ENCODE measurements at regions not wholly inside any gene's neighbourhood (a gene's known extent, or its start where the extent isn't known, plus 50 kb on each side); places are given as distances from the start of the nearest gene placed in this dataset.

DNA sequence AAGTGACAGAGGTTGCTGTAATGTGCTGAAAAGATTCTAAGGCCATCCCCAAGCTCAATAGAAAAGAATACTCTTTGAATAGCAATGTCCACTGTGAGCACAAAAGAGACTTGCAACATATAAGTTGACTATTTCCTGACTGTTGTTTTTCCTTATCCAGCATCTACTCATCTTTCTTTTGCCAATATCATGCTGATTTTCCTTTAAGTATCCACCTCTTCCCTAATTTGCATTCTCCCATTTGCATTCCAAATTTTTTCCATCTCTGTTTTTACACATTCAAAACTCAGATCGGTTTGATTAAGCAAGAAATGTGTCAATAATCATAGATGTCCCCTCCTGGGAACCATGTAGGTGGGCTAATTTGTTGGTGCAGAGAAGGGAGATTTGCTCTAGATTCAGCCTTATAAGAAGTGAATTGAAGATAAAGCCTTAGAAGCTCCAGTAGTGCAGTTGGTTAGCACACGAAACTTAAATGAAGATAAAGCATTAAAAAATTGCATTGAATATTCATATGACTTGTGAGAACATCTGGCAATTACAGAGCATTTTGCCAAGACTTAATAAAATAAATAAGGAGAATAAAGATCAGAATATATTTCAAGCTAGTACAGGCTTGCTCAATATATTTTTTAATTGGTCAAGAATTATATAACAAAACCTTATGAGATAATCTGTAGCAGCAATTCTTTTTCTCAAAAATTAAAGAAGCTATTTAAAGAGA, 267.6 kb downstream of the TMEM167A start (continued):
- TF ChIP-seq, protein P1, sequence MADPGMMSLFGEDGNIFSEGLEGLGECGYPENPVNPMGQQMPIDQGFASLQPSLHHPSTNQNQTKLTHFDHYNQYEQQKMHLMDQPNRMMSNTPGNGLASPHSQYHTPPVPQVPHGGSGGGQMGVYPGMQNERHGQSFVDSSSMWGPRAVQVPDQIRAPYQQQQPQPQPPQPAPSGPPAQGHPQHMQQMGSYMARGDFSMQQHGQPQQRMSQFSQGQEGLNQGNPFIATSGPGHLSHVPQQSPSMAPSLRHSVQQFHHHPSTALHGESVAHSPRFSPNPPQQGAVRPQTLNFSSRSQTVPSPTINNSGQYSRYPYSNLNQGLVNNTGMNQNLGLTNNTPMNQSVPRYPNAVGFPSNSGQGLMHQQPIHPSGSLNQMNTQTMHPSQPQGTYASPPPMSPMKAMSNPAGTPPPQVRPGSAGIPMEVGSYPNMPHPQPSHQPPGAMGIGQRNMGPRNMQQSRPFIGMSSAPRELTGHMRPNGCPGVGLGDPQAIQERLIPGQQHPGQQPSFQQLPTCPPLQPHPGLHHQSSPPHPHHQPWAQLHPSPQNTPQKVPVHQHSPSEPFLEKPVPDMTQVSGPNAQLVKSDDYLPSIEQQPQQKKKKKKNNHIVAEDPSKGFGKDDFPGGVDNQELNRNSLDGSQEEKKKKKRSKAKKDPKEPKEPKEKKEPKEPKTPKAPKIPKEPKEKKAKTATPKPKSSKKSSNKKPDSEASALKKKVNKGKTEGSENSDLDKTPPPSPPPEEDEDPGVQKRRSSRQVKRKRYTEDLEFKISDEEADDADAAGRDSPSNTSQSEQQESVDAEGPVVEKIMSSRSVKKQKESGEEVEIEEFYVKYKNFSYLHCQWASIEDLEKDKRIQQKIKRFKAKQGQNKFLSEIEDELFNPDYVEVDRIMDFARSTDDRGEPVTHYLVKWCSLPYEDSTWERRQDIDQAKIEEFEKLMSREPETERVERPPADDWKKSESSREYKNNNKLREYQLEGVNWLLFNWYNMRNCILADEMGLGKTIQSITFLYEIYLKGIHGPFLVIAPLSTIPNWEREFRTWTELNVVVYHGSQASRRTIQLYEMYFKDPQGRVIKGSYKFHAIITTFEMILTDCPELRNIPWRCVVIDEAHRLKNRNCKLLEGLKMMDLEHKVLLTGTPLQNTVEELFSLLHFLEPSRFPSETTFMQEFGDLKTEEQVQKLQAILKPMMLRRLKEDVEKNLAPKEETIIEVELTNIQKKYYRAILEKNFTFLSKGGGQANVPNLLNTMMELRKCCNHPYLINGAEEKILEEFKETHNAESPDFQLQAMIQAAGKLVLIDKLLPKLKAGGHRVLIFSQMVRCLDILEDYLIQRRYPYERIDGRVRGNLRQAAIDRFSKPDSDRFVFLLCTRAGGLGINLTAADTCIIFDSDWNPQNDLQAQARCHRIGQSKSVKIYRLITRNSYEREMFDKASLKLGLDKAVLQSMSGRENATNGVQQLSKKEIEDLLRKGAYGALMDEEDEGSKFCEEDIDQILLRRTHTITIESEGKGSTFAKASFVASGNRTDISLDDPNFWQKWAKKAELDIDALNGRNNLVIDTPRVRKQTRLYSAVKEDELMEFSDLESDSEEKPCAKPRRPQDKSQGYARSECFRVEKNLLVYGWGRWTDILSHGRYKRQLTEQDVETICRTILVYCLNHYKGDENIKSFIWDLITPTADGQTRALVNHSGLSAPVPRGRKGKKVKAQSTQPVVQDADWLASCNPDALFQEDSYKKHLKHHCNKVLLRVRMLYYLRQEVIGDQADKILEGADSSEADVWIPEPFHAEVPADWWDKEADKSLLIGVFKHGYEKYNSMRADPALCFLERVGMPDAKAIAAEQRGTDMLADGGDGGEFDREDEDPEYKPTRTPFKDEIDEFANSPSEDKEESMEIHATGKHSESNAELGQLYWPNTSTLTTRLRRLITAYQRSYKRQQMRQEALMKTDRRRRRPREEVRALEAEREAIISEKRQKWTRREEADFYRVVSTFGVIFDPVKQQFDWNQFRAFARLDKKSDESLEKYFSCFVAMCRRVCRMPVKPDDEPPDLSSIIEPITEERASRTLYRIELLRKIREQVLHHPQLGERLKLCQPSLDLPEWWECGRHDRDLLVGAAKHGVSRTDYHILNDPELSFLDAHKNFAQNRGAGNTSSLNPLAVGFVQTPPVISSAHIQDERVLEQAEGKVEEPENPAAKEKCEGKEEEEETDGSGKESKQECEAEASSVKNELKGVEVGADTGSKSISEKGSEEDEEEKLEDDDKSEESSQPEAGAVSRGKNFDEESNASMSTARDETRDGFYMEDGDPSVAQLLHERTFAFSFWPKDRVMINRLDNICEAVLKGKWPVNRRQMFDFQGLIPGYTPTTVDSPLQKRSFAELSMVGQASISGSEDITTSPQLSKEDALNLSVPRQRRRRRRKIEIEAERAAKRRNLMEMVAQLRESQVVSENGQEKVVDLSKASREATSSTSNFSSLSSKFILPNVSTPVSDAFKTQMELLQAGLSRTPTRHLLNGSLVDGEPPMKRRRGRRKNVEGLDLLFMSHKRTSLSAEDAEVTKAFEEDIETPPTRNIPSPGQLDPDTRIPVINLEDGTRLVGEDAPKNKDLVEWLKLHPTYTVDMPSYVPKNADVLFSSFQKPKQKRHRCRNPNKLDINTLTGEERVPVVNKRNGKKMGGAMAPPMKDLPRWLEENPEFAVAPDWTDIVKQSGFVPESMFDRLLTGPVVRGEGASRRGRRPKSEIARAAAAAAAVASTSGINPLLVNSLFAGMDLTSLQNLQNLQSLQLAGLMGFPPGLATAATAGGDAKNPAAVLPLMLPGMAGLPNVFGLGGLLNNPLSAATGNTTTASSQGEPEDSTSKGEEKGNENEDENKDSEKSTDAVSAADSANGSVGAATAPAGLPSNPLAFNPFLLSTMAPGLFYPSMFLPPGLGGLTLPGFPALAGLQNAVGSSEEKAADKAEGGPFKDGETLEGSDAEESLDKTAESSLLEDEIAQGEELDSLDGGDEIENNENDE (IDR thresholded peaks at IDR 0.05; ENCODE audit: insufficient replicate concordance, low read length), result no peak
- no peak for TF ChIP-seq CHD2 (IDR thresholded peaks at IDR 0.05; ENCODE audit: low read length)
- no peak for TF ChIP-seq JUND (IDR thresholded peaks at IDR 0.05; ENCODE audit: low read length)
- no peak for TF ChIP-seq EZH2 (IDR thresholded peaks at IDR 0.05; ENCODE audit: low read depth, low read length, severe bottlenecking)
- no peak for TF ChIP-seq CEBPB (IDR thresholded peaks at IDR 0.05; ENCODE audit: low read depth, low read length)
- no peak for TF ChIP-seq BRCA1 (IDR thresholded peaks at IDR 0.05; ENCODE audit: low read depth, low read length)
- no peak for TF ChIP-seq TAF1 (IDR thresholded peaks at IDR 0.05; ENCODE audit: low read depth, low read length)
- no peak for TF ChIP-seq CHD1 (IDR thresholded peaks at IDR 0.05; ENCODE audit: low read depth, low read length)
- TF ChIP-seq JUN (IDR thresholded peaks at IDR 0.05; ENCODE audit: low read depth, low read length), result no peak
- TF ChIP-seq, protein P2, sequence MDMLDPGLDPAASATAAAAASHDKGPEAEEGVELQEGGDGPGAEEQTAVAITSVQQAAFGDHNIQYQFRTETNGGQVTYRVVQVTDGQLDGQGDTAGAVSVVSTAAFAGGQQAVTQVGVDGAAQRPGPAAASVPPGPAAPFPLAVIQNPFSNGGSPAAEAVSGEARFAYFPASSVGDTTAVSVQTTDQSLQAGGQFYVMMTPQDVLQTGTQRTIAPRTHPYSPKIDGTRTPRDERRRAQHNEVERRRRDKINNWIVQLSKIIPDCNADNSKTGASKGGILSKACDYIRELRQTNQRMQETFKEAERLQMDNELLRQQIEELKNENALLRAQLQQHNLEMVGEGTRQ (IDR thresholded peaks at IDR 0.05; ENCODE audit: low read length), result no peak
- TF ChIP-seq KDM4A (IDR thresholded peaks at IDR 0.05; ENCODE audit: low read depth, low read length, severe bottlenecking), result no peak

Measured in H1 (cell line).